Mammary epithelial cell (primary cell): ENCODE measurements at regions not wholly inside any gene's neighbourhood (a gene's known extent, or its start where the extent isn't known, plus 50 kb on each side); places are given as distances from the start of the nearest gene placed in this dataset.

Experiments
- EZH2 ChIP-seq: IDR thresholded peaks from 2 replicates; pipeline ENCODE4 v1.6.1; 2012; ENCODE audit warnings: low read length, inconsistent platforms, borderline replicate concordance
- TF ChIP-seq, protein P1 (sequence below), 2 donors: IDR thresholded peaks in 1 of 2; conservative IDR thresholded peaks in 1 of 2; 2 replicates each; pipeline ENCODE4 v1.5.1; 2011 to 2012; ENCODE audit warnings: inconsistent platforms in 2 of 2, low read length in 2 of 2, mild to moderate bottlenecking in 2 of 2, control low read depth in 1 of 2, low read depth in 1 of 2; ENCODE audit not compliant: insufficient read depth in 1 of 2; ENCODE audit errors: extremely low read depth in 1 of 2

DNA sequence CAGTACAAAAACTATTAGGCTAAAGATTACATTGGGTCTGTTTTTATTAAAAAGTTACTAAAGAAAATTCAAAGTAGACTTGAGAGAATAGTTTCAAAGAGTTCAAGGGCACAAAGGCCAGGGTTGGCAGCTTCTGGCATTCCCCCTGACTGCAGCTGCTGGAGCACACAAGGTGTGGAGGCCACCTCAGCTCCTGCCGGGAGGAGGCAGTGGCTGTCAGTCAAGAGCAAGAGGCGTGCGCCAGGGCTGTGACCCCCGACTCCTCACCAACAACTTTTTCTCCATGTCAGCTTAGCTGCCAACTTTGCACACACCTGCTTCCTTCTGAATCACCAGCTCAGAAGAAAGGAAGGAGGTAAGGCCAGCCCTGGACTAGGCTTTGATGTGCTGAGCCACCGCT, 144.6 kb upstream of the PLXNA4 start:
- TF ChIP-seq, protein P1, sequence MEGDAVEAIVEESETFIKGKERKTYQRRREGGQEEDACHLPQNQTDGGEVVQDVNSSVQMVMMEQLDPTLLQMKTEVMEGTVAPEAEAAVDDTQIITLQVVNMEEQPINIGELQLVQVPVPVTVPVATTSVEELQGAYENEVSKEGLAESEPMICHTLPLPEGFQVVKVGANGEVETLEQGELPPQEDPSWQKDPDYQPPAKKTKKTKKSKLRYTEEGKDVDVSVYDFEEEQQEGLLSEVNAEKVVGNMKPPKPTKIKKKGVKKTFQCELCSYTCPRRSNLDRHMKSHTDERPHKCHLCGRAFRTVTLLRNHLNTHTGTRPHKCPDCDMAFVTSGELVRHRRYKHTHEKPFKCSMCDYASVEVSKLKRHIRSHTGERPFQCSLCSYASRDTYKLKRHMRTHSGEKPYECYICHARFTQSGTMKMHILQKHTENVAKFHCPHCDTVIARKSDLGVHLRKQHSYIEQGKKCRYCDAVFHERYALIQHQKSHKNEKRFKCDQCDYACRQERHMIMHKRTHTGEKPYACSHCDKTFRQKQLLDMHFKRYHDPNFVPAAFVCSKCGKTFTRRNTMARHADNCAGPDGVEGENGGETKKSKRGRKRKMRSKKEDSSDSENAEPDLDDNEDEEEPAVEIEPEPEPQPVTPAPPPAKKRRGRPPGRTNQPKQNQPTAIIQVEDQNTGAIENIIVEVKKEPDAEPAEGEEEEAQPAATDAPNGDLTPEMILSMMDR (conservative IDR thresholded peaks at IDR 0.05 in 1 of 2, IDR thresholded peaks at IDR 0.05 in 1 of 2; ENCODE audit: extremely low read depth in 1 of 2, insufficient read depth in 1 of 2, low read depth in 1 of 2, low read length in 2 of 2), result no peak
- no peak for TF ChIP-seq EZH2
